Globus pallidus (tissue), 1 donor: ENCODE measurements at regions not wholly inside any gene's neighbourhood (a gene's known extent, or its start where the extent isn't known, plus 50 kb on each side); places are given as distances from the start of the nearest gene placed in this dataset.

Experiments
- DNase-seq: peaks from one replicate; pipeline ENCODE4 v3.0.0-alpha.2; 2015; ENCODE audit warnings: low spot score

- no peak for DNase-seq
Observed at GRCh38 chr22:34997633-34998299, 68.2 kb upstream of the ISX start.

- DNase-seq = no peak
Observed at GRCh38 chr22:34998921-34999320, 67.0 kb upstream of the ISX start.

GRCh38 chr22:35008213-35008612, 57.7 kb upstream of the ISX start:
- no peak for DNase-seq

GRCh38 chr22:35010543-35010942, 55.4 kb upstream of the ISX start:
- no peak for DNase-seq

GRCh38 chr22:35014812-35015211, 51.1 kb upstream of the ISX start:
- DNase-seq = no peak
